ENCODE measurements at regions not wholly inside any gene's neighbourhood (a gene's known extent, or its start where the extent isn't known, plus 50 kb on each side); places are given as distances from the start of the nearest gene placed in this dataset.
"Not testable (repeated sequence)": the region's sequence is repeated elsewhere in the genome, so short reads cannot be mapped to it uniquely, and the experiment has no call there.

DNA sequence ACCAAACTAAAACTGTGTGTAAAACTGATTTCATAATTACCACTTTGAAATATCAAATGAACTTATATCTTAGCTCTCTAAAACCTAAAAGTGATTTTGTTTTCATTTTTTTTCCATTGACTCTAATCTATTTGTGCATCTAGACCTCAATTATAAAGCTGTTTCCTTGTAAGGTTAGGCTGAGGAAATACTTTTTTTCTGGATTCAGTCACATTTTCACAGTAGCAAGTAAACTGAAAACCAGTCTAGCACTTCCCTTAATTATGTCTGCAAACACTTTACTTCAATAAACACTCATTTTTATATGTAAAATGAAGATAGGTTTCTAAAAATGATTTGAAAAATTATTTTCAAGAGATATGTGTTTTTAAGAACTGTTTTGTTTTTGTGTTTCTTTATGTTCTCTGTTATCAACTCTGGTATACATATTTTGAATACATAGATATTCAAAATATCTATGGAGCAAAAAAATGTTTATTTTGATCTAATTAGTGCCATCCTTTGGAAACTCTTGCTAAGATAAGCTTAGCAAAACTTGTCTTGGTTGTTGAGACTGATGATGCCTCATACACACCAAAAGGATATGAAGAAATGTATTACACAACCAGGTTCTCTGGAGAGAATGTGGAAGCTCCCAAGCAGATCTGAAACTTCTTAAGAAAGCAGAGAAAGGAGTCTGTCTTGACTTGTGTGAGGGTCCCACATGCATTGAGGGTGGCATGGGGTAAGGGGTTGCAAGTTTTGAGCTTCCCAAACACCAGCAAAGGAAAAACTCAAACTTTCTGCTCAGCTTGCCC is 1887.4 kb downstream of the PCDH9 start:
- DNase-seq = no peak

GRCh38 chr13:65339241-65339640 is 1890.9 kb downstream of the PCDH9 start:
- no peak for DNase-seq

DNA sequence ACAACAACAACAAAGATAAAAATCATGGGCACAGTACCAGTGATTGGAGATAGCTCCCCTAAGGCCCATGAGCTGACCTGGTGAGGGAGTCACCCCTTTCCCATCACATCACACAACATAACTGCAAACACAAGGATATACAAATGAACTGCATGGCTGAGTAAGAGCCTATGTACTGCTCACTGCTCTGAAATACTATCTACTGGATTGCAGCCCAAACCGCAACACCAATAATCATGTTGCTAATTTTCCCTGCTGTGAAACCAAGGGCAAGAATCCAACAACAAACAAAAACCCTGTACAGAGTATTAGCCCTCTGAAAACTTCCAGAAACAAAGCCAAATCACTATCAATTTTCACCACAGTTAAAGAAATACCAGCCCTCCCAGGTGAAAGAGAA is 1893.2 kb downstream of the PCDH9 start:
- DNase-seq = no peak

DNA sequence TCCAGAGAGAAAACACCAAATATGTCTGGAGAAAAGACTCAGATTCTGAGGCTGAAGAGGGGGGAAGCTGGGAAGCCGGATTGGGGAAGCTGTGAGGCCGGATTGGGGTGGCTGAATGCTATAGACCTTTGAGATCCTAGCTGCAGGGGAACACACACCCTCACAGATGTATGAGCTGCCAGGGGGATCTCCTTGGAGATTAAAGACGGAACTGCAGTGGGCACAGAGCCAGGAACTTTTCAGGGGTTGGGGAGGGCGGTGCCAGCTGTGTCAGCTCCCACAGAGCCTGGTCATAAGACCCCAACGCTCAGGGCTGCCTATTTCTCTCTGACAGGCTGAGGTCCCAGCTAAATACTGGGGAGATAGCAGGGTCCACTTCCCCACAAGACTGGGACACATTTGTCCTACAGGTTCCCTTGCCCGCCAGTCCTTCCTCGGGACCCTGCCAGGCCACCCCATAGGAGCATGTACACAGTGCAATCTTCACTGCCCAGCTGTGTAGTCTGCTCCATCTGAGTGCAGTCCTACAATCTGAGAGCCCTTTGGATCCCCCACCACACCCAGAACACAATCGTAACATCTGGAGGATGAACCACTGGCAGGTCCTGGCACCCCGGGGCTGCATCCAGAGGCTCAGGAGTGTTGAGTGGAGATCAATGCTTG is 1893.9 kb downstream of the PCDH9 start:
- no peak for DNase-seq

- DNase-seq = no peak
Measured at GRCh38 chr13:65330691-65331090, 1899.4 kb downstream of the PCDH9 start.

DNA sequence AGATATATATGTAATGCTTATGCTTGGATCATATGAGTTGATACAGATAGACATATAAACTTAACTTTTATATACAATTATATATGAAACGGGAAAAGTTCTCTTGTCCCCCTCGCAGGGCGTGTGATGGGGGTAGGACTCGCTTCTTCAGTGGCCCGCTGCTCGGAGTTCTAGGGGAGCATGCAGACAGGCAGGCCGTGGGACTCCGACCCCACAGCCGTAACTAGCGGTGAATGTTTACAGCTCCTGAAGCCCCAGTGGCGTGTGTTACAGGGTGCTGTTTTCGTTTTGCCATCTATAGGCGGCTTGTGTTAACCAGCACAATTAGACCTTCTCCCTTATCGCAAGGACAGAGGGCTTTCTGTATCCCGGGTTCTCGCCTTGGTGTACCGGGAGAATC is 1899.8 kb downstream of the PCDH9 start:
- no peak for DNase-seq

DNA sequence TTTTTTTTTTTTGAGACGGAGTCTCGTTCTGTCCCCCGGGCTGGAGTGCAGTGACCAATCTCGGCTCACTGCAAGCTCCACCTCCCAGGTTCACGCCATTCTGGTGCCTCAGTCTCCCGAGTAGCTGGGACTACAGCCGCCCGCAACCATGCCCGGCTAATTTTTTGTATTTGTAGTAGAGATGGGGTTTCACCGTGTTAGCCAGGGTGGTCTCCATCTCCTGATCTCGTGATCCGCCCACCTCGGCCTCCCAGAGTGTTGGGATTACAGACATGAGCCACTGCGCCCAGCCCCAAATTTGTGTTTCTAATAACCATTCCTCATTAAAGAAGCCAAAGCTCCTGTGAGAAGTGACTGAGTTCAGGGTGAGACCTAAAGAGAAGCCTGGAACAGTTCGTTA is 1906.9 kb downstream of the PCDH9 start:
- not testable (repeated sequence) for DNase-seq

DNA sequence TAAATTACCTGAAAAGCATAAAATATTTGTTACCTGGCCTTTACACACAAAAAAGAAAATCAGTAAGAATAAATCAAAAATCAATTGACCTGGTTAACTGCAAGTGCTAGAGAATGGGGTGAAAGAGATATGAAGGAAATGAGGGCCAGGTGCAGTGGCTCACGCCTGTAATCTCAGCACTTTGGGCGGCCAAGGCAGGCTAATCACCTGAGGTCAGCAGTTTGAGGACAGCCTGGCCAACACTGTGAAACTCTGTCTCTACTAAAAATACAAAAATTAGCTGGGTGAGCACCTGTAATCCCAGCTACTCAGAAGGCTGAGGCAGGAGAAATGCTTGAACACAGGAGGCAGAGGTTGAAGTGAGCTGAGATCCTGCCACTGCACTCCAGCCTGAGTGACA is 1908.7 kb downstream of the PCDH9 start:
- not testable (repeated sequence) for DNase-seq

GRCh38 chr13:65314008-65314407 is 1916.1 kb downstream of the PCDH9 start:
- DNase-seq = no peak

DNA sequence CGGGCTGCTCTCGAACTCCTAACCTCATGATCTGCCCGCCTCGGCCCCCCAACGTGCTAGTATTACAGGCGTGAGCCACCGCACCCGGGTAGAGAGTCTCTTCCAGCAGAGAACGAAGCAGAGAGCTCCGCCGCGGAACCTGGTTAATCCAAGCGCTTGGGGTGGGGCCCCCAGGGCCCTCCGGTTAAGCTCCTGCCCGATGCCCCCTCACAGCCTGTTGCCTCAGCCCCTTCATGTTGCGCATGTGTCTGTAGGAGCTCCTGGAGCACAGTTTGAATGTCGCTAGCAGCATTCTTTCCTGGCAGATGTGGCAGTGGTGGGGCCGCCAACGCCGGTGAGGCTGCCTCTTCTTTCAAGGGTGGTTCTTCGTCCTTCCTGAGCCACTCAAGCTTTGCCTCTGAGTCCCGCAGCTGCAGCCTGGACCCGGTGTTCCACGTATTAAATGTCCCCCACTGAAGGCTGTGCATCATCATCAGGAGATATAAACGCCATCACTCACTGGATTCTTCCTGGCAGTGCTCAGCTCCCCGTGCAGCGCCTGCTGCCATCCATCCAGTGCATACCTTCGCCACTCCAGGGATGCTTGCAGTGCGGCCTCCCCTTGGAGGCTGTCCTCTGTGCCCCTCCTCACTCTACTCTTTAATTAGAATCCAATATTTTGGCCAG is 1919.3 kb downstream of the PCDH9 start:
- DNase-seq = no peak

GRCh38 chr13:65309906-65310305 is 1920.2 kb downstream of the PCDH9 start:
- no peak for DNase-seq

GRCh38 chr13:65308729-65309128 is 1921.4 kb downstream of the PCDH9 start:
- not testable (repeated sequence) for DNase-seq

DNA sequence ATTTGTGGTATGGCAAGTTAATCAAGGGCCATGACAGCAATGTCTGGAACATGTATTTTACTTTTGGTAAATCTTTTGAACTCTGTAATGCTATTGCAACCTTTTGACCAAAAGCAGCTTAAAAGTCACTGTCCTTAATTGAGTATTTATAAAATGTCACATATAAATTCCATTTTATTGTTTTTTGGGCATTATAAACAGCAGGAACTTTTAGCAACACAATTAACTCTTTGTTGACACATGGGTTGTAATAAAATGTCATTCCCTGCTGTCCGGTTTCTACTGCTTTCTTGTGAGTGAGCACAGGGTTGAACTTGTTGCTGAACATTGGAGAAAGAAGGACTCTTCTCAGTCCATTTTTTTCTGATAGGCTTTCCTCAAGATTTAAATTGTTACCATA is 1923.1 kb downstream of the PCDH9 start:
- no peak for DNase-seq

- DNase-seq = no peak
Measured at GRCh38 chr13:65302691-65303090, 1927.4 kb downstream of the PCDH9 start.

GRCh38 chr13:65301506-65301905 is 1928.6 kb downstream of the PCDH9 start:
- DNase-seq = no peak

GRCh38 chr13:65300220-65300619 is 1929.9 kb downstream of the PCDH9 start:
- no peak for DNase-seq

- no peak for DNase-seq
Measured at GRCh38 chr13:65293530-65294198, 1936.5 kb downstream of the PCDH9 start.

GRCh38 chr13:65292488-65292901 is 1937.6 kb downstream of the PCDH9 start:
- DNase-seq = no peak

DNA sequence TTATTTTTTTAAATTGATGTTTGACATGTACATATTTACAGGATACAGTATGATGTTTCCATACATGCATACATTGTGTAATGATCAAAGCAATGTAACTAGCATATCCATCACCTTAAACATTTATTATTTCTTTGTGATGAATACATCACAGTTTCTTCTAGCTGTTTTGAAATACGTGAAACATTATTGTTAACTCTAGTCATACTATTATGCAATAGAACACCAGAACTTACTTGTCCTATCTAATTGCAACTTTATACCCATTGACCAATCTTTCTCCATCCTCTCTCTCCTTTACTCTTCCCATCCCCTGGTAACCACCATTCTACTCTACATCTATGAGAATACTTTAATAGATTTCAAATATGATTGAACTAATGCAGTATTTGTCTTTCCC is 1942.7 kb downstream of the PCDH9 start:
- DNase-seq = no peak

DNA sequence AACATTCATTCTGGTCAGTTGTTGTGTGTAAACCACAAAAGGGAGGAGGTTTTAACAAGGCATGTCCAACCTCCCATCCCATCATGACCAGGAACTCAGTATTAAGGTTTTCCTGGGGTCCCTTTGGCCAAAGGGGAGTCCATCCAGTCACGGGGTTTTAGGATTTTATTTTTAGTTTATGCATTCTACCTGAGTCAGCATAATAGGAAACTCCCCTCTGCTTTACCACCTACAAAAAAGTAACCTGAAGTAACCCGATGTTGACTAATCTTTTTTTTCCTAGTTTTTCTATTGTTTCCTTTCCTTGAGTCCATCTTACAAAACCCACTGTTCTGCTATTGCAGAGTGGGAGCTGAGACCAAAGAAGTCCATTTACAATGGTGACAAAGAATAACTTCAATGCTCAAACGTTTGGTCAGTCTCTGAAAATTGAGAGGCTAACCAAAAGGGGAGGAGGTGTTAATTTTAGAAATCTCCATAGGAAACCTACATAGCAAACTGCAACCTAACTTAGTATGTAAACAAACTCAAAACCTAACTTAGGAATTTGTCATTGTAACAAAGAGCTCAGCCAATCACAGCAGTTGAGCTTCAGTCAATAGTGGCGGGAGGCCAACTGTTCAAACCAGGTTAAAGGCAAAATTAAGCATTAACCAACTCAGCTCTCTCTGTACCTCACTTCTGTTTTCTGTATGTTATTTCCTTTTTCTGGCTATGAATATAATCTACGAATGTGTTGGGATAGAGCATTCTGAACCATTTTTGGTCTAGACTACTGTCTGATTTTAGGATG is 1954.1 kb downstream of the PCDH9 start:
- no peak for DNase-seq

DNA sequence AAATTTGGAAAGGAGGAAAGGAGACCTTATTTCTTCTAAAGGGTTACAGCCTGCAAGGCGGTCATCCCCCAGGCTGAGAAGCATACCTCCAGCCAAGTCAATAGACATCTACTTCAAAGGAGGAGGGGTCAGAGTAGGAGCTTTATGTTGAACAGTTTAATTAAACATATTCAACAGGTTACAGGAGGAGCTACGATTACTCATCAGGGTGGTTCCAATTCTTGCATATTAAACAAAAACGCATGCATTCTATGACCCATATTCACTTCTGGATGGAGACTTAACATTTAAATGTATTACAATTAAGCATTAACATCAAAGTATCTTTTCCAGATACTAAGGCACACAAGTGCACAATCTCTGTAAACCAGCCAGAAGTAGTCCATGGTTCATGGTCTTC is 1955.0 kb downstream of the PCDH9 start:
- DNase-seq = no peak

DNA sequence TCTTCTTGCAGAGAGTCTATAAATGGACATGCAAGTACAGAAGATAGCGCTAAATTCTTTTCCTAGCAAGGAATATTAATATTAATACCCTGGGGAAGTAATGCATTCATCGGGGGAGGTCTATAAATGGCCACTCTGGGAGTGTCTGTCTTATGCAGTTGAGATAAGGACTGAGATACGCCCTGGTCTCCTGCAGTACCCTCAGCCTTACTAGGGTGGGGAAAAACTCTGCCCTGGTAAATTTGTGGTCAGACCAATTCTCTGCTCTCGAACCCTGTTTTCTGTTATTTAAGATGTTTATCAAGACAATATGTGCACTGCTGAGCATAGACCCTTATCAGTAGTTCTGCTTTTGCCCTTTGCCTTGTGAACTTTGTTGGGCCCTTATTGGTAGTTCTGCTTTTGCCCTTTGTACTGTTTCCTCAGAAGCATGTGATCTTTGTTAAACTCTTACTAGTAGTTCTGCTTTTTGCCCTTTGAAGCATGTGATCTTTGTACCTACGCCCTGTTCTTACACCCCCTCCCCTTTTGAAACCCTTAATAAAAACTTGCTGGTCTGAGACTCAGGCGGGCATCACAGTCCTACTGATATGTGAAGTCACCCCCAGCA is 1956.2 kb downstream of the PCDH9 start:
- DNase-seq = not testable (repeated sequence)
